ENCODE measurements at regions not wholly inside any gene's neighbourhood (a gene's known extent, or its start where the extent isn't known, plus 50 kb on each side); places are given as distances from the start of the nearest gene placed in this dataset.

DNA sequence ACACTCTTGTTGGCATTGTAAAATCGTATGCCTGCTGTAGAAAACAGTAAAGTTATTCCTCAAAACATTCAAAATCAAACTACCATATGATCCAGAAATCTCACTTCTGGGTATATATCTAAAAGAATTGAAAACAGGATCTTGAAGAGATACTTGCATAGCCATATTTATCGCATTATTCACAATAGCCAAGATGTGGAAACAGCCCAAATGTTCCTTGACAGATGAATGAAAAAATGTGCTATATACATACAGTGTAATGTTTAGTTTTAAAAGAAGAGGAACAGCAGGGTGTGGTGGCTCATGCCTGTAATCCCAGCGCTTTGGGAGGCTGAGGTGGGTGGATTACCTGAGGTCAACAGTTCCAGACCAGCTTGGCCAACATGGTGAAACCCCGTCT, 234.1 kb upstream of the DAB2 start:
- Histone ChIP-seq H3K4me1 (ENCODE audit: insufficient read depth, low read length) (peaks cover 2% of the 10 kb centered on the region; the same call in 1 of the 2 replicates), H3K79me1 (ENCODE audit: insufficient read depth, low read depth, low read length, poor library complexity, severe bottlenecking) (no peaks in the 10 kb centered on the region), H2BK15ac (ENCODE audit: low read depth, low read length) (no peak overlapping the region), H3K14ac (ENCODE audit: insufficient read depth, low read length) (no peak overlapping the region), H4K91ac (ENCODE audit: insufficient read length, low read depth, low read length) (no peak overlapping the region), H4K5ac (ENCODE audit: insufficient read length, low read depth, low read length) (no peak overlapping the region), H3T11ph (ENCODE audit: low read length) (no peak overlapping the region), H2BK12ac (ENCODE audit: insufficient read length, low read depth, low read length) (no peak overlapping the region), H3K79me2 (ENCODE audit: insufficient read depth, low read length) (no peaks in the 10 kb centered on the region), H3K23me2 (ENCODE audit: insufficient read length, low read depth, low read length, poor library complexity, severe bottlenecking) (no peaks in the 10 kb centered on the region), H3K4ac (ENCODE audit: low read depth, low read length) (no peak overlapping the region), H3K56ac (ENCODE audit: insufficient read length, low read depth, low read length) (no peak overlapping the region), H3K27me3 (ENCODE audit: insufficient read depth, low read length) (no peaks in the 10 kb centered on the region), H3K9ac (ENCODE audit: extremely low read depth, insufficient read length, low read length) (no peak overlapping the region), H2BK20ac (ENCODE audit: low read depth, low read length, poor library complexity, severe bottlenecking) (no peak overlapping the region), H3K18ac (ENCODE audit: insufficient read length, low read depth, low read length) (no peak overlapping the region), H2AFZ (ENCODE audit: low read length) (no peak overlapping the region), H3K4me2 (ENCODE audit: insufficient read depth, insufficient read length, low read length) (no peak overlapping the region), H4K8ac (replicated peaks; ENCODE audit: insufficient read length, low read depth, low read length) (no peak overlapping the region), H2AK5ac (ENCODE audit: insufficient read length, low read length) (no peak overlapping the region), H3K9me3 (ENCODE audit: control insufficient read depth, low read depth, low read length) (no peaks in the 10 kb centered on the region), H2BK120ac (ENCODE audit: low read depth, low read length, poor library complexity, severe bottlenecking) (no peak overlapping the region), H4K20me1 (ENCODE audit: control insufficient read depth, insufficient read depth, insufficient read length) (no peaks in the 10 kb centered on the region), H2BK5ac (ENCODE audit: insufficient read length, low read length) (no peak overlapping the region), H3K23ac (ENCODE audit: insufficient read length, low read depth, low read length) (no peak overlapping the region), H3K27ac (ENCODE audit: insufficient read length, low read depth, low read length) (no peak overlapping the region)
- WGBS (ENCODE audit: extremely low coverage, insufficient read length, low lambda C conversion rate): no CpG with 5 or more reads among the region's 4 CpGs
- no peak overlapping the region for H3K4me3 Mint-ChIP-seq
- no peak for DNase-seq
- no peaks in the 10 kb centered on the region for H3K36me3 Mint-ChIP-seq (ENCODE audit: insufficient read depth in 1 of 3, low read depth in 3 of 3)
- peaks cover 2% of the 10 kb centered on the region; the same call in 1 of the 2 replicates for H3K27me3 Mint-ChIP-seq (ENCODE audit: low read depth)
- peaks cover 13 to 14% of the 10 kb centered on the region in 2 experiments for H3K4me1 Mint-ChIP-seq
- no peak overlapping the region for H3K27ac Mint-ChIP-seq
- no peaks in the 10 kb centered on the region for H3K9me3 Mint-ChIP-seq
- TF ChIP-seq, protein P1, sequence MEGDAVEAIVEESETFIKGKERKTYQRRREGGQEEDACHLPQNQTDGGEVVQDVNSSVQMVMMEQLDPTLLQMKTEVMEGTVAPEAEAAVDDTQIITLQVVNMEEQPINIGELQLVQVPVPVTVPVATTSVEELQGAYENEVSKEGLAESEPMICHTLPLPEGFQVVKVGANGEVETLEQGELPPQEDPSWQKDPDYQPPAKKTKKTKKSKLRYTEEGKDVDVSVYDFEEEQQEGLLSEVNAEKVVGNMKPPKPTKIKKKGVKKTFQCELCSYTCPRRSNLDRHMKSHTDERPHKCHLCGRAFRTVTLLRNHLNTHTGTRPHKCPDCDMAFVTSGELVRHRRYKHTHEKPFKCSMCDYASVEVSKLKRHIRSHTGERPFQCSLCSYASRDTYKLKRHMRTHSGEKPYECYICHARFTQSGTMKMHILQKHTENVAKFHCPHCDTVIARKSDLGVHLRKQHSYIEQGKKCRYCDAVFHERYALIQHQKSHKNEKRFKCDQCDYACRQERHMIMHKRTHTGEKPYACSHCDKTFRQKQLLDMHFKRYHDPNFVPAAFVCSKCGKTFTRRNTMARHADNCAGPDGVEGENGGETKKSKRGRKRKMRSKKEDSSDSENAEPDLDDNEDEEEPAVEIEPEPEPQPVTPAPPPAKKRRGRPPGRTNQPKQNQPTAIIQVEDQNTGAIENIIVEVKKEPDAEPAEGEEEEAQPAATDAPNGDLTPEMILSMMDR (conservative IDR thresholded peaks at IDR 0.05): no peak

All from H9 (cell line).